Stimulated activated effector memory CD8-positive, alpha-beta T cell treated with anti-CD3 and anti-CD28 coated beads, Interleukin-12 subunit alpha, Interleukin-12 subunit beta, amount 100 ng/mL, for 72 hours (primary cell): ENCODE measurements at regions not wholly inside any gene's neighbourhood (a gene's known extent, or its start where the extent isn't known, plus 50 kb on each side); places are given as distances from the start of the nearest gene placed in this dataset.
"Not testable (repeated sequence)": the region's sequence is repeated elsewhere in the genome, so short reads cannot be mapped to it uniquely, and the experiment has no call there.

Experiments used
- ATAC-seq: fragments of 150-1000 bp; cut with Tn5 transposase; 2 replicates; pipeline ENCODE4 v1.10.0; 2021
- DNase-seq, 2 donors: peaks; one replicate each; pipeline ENCODE4 v3.0.0; 2021 to 2022; ENCODE audit warnings: low spot score in 2 of 2
- H3K27ac Mint-ChIP-seq: one replicate; pipeline ENCODE4 v1.8.0; 2022; ENCODE audit warnings: mild to moderate bottlenecking, mixed read lengths
- H3K36me3 Mint-ChIP-seq: one replicate; pipeline ENCODE4 v1.8.0; 2022; ENCODE audit warnings: mild to moderate bottlenecking, mixed read lengths
- H3K4me1 Mint-ChIP-seq: one replicate; pipeline ENCODE4 v1.8.0; 2022; ENCODE audit warnings: mixed read lengths
- H3K4me3 Mint-ChIP-seq: one replicate; pipeline ENCODE4 v1.8.0; 2022; ENCODE audit warnings: mild to moderate bottlenecking, mixed read lengths
- H3K9me3 Mint-ChIP-seq: one replicate; pipeline ENCODE4 v1.8.0; 2022; ENCODE audit warnings: mixed read lengths

DNA sequence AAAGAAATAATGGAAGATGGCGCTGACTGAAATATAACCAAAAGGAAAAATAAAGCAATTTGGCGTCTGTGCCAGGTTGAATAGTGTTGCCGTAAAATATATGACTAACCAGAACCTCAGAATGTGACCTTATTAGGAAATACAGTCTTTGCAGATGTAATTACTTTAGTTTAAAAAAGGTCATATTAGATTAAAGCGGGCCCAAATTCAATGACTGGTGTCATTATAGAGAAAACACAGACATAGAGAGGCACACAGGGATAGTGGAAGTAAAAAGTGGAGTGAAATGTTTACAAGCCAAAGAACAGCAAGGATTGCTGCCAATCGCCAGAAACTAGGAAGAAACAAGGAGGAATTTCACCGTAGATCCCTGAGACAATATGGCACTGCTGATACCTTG, 521.2 kb downstream of the FRK start:
- ATAC-seq (no peak), DNase-seq (no peak)
- Mint-ChIP-seq H3K4me1 (no peaks in the 10 kb centered on the region), H3K4me3 (no peak overlapping the region), H3K27ac (no peak overlapping the region), H3K9me3 (peaks cover 23% of the 10 kb centered on the region), H3K36me3 (no peaks in the 10 kb centered on the region)

GRCh38 chr6:115524821-115525220, 535.9 kb downstream of the FRK start:
- no peak overlapping the region for H3K27ac Mint-ChIP-seq
- ATAC-seq (no peak), DNase-seq (no peak)
- H3K9me3 Mint-ChIP-seq: peaks cover 15% of the 10 kb centered on the region
- no peaks in the 10 kb centered on the region for H3K36me3 Mint-ChIP-seq
- H3K4me3 Mint-ChIP-seq: no peak overlapping the region
- no peaks in the 10 kb centered on the region for H3K4me1 Mint-ChIP-seq

DNA sequence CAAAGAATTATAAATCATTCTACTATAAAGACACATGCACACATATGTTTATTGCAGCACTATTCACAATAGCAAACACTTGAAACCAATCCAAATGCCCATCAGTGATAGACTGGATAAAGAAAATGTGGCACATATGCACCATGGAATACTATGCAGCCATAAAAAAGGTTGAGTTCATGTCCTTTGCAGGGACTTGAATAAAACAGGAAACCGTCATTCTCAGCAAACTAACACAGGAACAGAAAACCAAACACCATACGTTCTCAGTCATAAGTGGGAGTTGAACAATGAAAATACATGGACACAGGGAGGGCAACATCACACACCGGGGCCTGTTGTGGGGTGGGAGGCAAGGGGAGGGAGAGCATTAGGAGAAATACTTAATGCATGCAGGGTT, 538.9 kb downstream of the FRK start:
- H3K9me3 Mint-ChIP-seq: peaks cover 16% of the 10 kb centered on the region
- not testable (repeated sequence) for H3K4me1 Mint-ChIP-seq, ATAC-seq, H3K27ac Mint-ChIP-seq, H3K4me3 Mint-ChIP-seq, DNase-seq, H3K36me3 Mint-ChIP-seq

DNA sequence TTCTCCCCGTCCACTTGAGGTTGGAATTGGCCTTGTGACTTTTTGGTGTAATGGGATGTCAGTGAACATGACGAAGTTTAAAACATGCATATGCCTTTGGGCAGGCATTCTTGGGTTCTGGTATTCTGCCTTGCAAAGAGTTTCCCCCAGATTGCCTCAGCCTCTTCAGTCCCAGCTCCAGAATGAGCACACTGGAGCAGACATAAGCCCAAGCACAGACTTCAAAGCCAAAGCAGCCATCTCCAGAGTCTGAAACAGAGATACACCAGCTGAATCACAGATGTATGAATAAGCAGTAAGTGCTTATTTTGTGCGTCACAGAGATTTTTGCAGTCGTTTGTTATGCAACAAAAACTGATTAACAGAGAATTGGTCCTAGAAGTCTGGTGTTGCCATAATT, 546.0 kb downstream of the FRK start:
- no peak overlapping the region for H3K4me3 Mint-ChIP-seq
- no peak for DNase-seq

DNA sequence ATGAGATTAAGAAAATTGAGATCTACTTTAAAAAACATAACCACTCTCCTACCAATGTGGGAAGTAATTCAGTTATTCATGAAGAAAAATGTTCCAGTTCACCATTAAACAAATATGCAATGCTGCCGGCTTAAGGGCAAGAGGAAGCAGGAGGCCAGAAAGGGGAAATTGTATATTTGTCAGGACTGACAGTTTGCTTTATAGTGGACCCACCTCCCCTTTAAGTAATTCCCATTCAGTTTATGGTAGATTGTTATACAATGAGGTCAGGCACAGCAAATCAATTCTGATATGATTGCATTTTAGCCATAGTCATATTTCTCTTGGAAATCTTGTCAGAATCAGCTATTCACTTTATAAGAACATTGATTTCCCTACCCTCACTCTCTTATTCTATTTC, 547.8 kb downstream of the FRK start:
- no peaks in the 10 kb centered on the region for H3K4me1 Mint-ChIP-seq
- DNase-seq: no peak
- H3K9me3 Mint-ChIP-seq: peaks cover 9% of the 10 kb centered on the region
- no peak overlapping the region for H3K27ac Mint-ChIP-seq
- no peaks in the 10 kb centered on the region for H3K36me3 Mint-ChIP-seq
- no peak for ATAC-seq
- H3K4me3 Mint-ChIP-seq: no peak overlapping the region

More for the DNA sequence above, 546.0 kb downstream of the FRK start:
- Mint-ChIP-seq H3K27ac (no peak overlapping the region), H3K9me3 (peaks cover 17% of the 10 kb centered on the region), H3K4me1 (no peaks in the 10 kb centered on the region), H3K36me3 (no peaks in the 10 kb centered on the region)
- ATAC-seq: no peak

DNA sequence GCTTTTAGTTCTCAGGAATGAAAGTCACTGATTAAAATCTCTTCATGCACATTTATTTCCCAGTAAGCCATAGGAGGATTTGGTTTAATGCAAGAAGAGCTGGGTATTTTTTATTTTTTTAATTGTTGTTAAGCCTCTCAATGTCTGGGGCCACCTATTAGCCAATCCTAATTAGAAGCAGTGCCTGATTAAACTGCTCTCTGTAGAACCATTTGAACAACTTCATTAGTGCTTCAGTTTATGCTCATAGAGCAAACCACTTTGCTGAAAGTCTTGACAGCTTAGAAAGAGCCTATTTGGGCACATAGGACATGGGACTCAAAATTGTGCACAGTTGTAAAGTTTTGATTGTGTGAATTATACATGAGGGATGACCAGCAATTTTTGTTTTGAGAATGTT, 548.9 kb downstream of the FRK start:
- Mint-ChIP-seq H3K36me3 (no peaks in the 10 kb centered on the region), H3K4me1 (no peaks in the 10 kb centered on the region), H3K27ac (no peak overlapping the region), H3K9me3 (peaks cover 5% of the 10 kb centered on the region), H3K4me3 (no peak overlapping the region)
- DNase-seq (no peak), ATAC-seq (no peak)

DNA sequence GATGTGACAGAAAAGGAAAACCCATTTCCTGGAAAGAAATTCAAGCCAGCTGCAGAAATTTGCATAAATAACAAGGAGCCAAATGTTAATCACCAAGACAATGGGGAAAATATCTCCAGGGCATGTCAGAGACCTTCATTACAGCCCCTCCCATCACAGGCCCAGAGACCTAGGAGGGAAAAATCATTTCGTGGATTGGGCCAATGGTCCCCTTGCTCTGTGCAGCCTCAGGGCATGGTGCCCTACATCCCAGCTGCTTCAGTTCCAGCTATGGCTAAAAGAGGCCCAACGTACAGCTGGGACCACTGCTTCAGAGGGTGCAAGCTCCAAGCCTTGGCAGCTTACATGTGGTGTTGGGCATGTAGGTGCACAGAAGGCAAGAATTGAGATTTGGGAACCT, 558.3 kb downstream of the FRK start:
- H3K4me1 Mint-ChIP-seq, H3K36me3 Mint-ChIP-seq, H3K4me3 Mint-ChIP-seq, ATAC-seq, DNase-seq, H3K27ac Mint-ChIP-seq: not testable (repeated sequence)
- peaks cover 11% of the 10 kb centered on the region for H3K9me3 Mint-ChIP-seq

DNA sequence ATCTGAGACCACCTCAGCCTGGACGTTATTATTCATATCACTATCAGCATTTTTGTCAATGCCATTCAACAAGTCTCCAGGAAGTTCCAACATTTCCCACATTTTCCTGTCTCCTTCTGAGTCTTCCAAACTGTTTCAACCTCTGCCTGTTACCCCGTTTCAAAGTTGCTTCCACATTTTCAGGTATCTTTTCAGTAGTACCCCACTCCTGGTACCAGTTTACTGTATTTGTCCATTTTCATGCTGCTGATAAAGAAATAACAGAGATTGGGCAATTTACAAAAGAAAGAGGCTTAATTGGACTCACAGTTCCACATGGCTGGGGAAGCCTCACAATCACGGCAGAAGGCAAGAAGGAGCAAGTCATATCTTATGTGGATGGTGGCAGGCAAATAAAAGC, 565.5 kb downstream of the FRK start:
- no peak overlapping the region for H3K4me3 Mint-ChIP-seq
- H3K9me3 Mint-ChIP-seq: peaks cover 6% of the 10 kb centered on the region
- no peaks in the 10 kb centered on the region for H3K36me3 Mint-ChIP-seq
- no peak for ATAC-seq
- H3K27ac Mint-ChIP-seq: no peak overlapping the region
- no peaks in the 10 kb centered on the region for H3K4me1 Mint-ChIP-seq
- no peak for DNase-seq

- H3K27ac Mint-ChIP-seq: no peak overlapping the region
- ATAC-seq (no peak), DNase-seq (no peak)
- H3K9me3 Mint-ChIP-seq: peaks cover 7% of the 10 kb centered on the region
- no peaks in the 10 kb centered on the region for H3K36me3 Mint-ChIP-seq
- no peak overlapping the region for H3K4me3 Mint-ChIP-seq
- no peaks in the 10 kb centered on the region for H3K4me1 Mint-ChIP-seq
Observed at GRCh38 chr6:115487331-115487730, 573.4 kb downstream of the FRK start.

GRCh38 chr6:115485400-115485799, 575.3 kb downstream of the FRK start:
- Mint-ChIP-seq H3K4me3 (no peak overlapping the region), H3K27ac (no peak overlapping the region), H3K9me3 (peaks cover 7% of the 10 kb centered on the region)

DNA sequence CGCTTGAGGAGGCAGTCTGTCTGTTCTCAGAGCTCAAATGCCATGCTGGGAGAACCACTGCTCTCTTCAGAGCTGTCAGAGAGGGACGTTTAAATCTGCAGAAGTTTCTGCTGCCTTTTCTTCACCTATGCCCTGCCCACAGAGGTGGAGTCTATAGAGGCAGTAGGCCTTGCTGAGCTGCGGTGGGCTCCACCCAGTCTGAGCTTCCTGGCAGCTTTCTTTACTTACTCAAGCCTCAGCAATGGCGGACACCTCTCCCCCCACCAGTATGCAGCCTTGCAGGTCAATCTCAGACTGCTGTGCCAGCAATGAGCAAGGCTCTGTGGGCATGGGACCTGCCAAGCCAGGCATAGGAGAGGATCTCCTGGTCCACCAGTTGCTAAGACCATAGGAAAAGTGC, 580.1 kb downstream of the FRK start:
- not testable (repeated sequence) for ATAC-seq, H3K27ac Mint-ChIP-seq, H3K4me1 Mint-ChIP-seq, H3K4me3 Mint-ChIP-seq, DNase-seq, H3K36me3 Mint-ChIP-seq
- H3K9me3 Mint-ChIP-seq: peaks cover 12% of the 10 kb centered on the region

More at GRCh38 chr6:115485400-115485799, 575.3 kb downstream of the FRK start:
- ATAC-seq (no peak), DNase-seq (no peak)
- Mint-ChIP-seq H3K36me3 (no peaks in the 10 kb centered on the region), H3K4me1 (no peaks in the 10 kb centered on the region)

DNA sequence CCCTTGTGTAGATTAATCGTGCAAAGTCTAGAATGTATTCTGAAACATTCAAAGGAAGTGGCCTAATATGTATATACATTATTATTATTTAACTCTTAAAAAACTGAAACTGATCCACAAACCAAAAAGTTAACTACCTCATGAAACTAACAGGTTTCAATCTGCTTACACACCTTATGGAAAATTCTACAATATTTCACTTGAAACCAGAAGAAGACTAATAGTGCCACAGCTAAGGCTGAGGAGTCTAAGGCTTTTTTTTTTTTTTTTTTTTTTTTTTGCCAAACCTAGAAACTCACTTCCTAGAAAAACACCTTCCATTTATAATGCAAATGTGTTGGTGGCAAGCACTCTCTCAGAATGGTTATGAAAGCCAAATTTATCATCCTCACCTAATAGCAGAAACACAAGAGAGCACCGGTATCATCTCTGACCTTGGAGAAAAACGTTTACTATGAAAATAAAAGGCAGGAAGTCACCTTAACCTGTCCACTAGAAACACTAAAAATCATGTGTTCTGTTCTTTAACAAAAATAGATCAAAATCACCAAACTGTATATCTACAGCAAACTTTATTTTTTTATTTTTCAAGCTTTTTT, 586.1 kb downstream of the FRK start:
- H3K9me3 Mint-ChIP-seq: peaks cover 19% of the 10 kb centered on the region
- no peaks in the 10 kb centered on the region for H3K4me1 Mint-ChIP-seq
- H3K4me3 Mint-ChIP-seq: no peak overlapping the region
- no peak for DNase-seq
- H3K36me3 Mint-ChIP-seq: no peaks in the 10 kb centered on the region
- ATAC-seq: no peak
- H3K27ac Mint-ChIP-seq: no peak overlapping the region

- Mint-ChIP-seq H3K27ac (no peak overlapping the region), H3K36me3 (no peaks in the 10 kb centered on the region), H3K4me1 (no peaks in the 10 kb centered on the region), H3K4me3 (no peak overlapping the region), H3K9me3 (peaks cover 25% of the 10 kb centered on the region)
- DNase-seq (no peak), ATAC-seq (no peak)
Observed at GRCh38 chr6:115468272-115469005, 592.3 kb downstream of the FRK start.

DNA sequence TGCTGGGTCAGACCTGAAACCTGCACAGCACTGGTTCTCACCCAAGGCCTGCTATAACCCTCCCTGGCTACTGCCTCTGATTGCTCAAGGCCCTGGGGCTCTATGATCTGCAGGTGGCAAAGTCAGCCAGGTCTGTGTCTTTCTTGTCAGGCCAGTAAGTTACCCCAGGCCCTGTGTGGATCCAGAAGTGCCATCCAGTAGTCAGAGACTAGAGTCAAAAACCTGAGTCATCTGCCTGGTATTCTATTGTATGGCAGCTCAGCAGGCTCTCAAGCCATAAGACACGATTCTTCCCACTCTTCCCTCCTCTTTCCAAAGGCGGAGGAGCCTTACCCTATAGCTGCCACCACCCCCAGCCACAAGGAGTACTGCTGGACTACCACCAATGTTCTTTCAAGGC, 593.0 kb downstream of the FRK start:
- no peak overlapping the region for H3K4me3 Mint-ChIP-seq
- H3K9me3 Mint-ChIP-seq: peaks cover 25% of the 10 kb centered on the region
- no peaks in the 10 kb centered on the region for H3K36me3 Mint-ChIP-seq
- no peak overlapping the region for H3K27ac Mint-ChIP-seq
- no peaks in the 10 kb centered on the region for H3K4me1 Mint-ChIP-seq
- DNase-seq (no peak), ATAC-seq (no peak)

GRCh38 chr6:115460913-115461312, 599.8 kb downstream of the FRK start:
- Mint-ChIP-seq H3K4me3 (no peak overlapping the region), H3K36me3 (no peaks in the 10 kb centered on the region), H3K4me1 (no peaks in the 10 kb centered on the region), H3K27ac (no peak overlapping the region), H3K9me3 (peaks cover 20% of the 10 kb centered on the region)
- no peak for DNase-seq
- no peak for ATAC-seq

DNA sequence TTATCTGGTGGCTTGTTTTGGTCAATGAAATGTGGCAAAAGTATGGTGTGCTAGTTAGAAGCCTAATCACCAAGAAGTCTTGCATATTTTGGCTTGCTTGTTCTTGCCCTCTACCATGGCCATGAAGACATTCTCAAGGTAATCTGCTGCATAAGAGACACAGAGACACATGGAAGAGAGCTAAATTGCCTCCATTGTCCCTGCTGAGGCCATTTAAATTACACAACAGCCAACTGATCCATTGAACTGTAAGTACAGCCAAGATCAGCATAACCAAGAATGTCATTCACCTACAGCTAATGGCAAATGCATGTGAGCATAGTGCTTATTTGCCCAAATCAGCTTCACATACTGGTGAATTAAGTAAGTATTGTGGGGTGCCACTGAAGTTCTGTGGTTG, 603.8 kb downstream of the FRK start:
- Mint-ChIP-seq H3K4me1 (no peaks in the 10 kb centered on the region), H3K9me3 (peaks cover 2% of the 10 kb centered on the region), H3K27ac (no peak overlapping the region), H3K4me3 (no peak overlapping the region), H3K36me3 (no peaks in the 10 kb centered on the region)
- ATAC-seq: no peak
- no peak for DNase-seq
